ENCODE measurements at regions not wholly inside any gene's neighbourhood (a gene's known extent, or its start where the extent isn't known, plus 50 kb on each side); places are given as distances from the start of the nearest gene placed in this dataset.

DNA sequence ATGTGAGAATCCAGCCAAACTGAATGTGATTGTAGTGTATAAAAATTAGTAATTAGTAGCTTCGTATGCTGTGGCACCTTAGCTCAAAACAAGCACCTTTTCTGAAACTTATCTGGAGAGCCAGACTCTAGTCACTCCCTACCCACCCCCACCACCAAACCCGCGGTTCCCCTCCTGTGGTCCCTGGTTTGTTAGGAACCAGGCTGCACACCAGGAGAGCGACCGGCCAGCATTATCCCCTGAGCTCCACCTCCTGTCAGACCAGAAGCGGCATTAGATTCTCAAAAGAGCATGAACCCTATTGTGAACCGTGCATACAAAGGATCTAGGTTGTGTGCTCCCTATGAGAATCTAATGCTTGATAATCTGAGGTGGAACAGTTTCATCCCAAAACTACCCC lies 498.6 kb downstream of the CHSY3 start:
- TF ChIP-seq, protein P1, sequence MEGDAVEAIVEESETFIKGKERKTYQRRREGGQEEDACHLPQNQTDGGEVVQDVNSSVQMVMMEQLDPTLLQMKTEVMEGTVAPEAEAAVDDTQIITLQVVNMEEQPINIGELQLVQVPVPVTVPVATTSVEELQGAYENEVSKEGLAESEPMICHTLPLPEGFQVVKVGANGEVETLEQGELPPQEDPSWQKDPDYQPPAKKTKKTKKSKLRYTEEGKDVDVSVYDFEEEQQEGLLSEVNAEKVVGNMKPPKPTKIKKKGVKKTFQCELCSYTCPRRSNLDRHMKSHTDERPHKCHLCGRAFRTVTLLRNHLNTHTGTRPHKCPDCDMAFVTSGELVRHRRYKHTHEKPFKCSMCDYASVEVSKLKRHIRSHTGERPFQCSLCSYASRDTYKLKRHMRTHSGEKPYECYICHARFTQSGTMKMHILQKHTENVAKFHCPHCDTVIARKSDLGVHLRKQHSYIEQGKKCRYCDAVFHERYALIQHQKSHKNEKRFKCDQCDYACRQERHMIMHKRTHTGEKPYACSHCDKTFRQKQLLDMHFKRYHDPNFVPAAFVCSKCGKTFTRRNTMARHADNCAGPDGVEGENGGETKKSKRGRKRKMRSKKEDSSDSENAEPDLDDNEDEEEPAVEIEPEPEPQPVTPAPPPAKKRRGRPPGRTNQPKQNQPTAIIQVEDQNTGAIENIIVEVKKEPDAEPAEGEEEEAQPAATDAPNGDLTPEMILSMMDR (conservative IDR thresholded peaks at IDR 0.05; ENCODE audit: low read length), result no peak
- no peak for TF ChIP-seq EZH2phosphoT487 (IDR thresholded peaks at IDR 0.05; ENCODE audit: borderline replicate concordance)
